SIG-M5 treated with dmso at 0.1 percent for 504 hours (cell line): ENCODE measurements at regions not wholly inside any gene's neighbourhood (a gene's known extent, or its start where the extent isn't known, plus 50 kb on each side); places are given as distances from the start of the nearest gene placed in this dataset.
"Not testable (repeated sequence)": the region's sequence is repeated elsewhere in the genome, so short reads cannot be mapped to it uniquely, and the experiment has no call there.

Experiments used
- DNase-seq: peaks from one replicate; lab custom pipeline; 2025; ENCODE audit not compliant: unreplicated experiment; lab: John Stamatoyannopoulos, UW

GRCh38 chr1:91604632-91605031 is 104.0 kb downstream of the CDC7 start:
- no peak for DNase-seq

GRCh38 chr1:91605566-91605965 is 104.9 kb downstream of the CDC7 start:
- no peak for DNase-seq

GRCh38 chr1:91606546-91607078 is 106.0 kb downstream of the CDC7 start:
- DNase-seq: no peak

DNA sequence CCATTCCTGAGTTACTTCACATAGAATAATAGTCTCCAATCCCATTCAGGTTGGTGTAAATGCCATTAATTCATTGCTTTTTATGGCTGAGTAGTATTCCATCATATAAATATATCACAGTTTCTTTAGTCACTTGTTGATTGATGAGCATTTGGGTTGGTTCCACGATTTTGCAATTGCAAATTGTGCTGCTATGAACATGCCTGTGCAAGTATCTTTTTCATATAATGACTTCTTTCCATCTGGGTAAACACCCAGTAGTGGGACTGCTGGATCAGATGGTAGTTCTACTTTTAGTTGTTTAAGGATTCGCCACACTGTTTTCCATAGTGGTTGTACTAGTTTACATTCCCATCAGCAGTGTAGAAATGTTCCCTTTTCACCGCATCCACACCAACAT is 107.0 kb downstream of the CDC7 start:
- not testable (repeated sequence) for DNase-seq

GRCh38 chr1:91608876-91609275 is 108.2 kb downstream of the CDC7 start:
- DNase-seq: no peak

- DNase-seq: no peak
These were observed 108.9 kb downstream of the CDC7 start for GRCh38 chr1:91609551-91609950.

DNA sequence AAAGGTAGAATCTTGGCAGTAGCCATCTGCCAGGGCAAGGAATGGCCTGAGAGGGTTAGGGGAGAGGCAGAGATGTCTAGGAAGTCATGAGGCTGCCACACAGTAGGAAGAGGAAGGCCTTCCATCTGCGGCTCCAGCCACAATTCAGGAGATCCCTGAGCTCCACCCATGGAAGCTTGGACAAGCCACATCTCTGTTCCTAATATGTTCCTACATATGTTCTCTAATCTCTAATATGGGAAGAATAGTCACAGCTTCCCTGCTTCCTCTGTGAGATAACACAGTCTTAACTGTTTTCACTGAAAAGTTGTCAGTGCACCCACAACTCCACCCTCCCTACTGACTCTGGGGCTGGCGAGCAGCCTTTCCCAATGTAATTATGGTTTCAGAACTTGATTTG is 109.5 kb downstream of the CDC7 start:
- DNase-seq: no peak

DNA sequence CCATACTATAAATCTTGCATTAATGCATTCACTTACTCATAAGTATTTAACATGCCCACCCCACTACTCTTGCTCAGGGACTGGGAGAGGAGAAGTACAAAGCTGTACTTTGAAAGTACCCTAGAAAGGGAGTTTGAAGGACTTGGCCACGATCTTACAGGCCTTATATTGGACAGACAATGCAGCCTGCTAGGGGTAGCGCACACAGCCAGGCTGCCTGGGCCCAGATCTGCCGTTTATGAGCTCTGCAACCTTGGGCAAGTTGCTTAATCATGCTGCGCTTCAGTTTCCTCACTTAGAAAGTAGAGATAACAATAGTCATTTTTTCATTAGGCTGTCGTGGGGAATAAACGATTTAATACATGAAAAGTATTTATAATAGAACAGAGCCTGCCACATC is 110.1 kb downstream of the CDC7 start:
- no peak for DNase-seq

DNA sequence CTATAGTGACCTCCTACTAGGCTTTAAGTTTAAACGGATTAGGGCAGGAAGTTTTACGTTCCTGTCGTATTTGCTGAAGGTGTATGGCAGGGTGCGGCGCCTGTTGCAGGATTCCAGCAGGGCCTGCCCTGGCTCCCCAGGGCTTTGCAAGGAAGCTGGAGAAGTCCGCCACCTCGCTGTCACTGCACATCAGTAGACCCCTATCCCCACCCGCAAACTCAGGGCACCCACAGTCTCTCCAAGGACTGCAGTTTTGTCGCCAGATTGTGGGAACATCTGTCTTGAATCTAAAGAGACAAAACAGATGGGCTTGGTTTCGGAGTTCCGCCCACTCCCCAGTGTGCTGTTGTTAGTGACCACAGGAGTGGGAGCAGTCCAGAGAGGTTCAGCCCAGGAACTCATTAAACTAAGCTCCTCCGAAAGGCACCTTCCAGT is 110.8 kb downstream of the CDC7 start:
- no peak for DNase-seq

- DNase-seq: no peak
These were observed 112.9 kb downstream of the CDC7 start for GRCh38 chr1:91613595-91613994.

- DNase-seq: no peak
These were observed 116.1 kb downstream of the CDC7 start for GRCh38 chr1:91616712-91617111.

DNA sequence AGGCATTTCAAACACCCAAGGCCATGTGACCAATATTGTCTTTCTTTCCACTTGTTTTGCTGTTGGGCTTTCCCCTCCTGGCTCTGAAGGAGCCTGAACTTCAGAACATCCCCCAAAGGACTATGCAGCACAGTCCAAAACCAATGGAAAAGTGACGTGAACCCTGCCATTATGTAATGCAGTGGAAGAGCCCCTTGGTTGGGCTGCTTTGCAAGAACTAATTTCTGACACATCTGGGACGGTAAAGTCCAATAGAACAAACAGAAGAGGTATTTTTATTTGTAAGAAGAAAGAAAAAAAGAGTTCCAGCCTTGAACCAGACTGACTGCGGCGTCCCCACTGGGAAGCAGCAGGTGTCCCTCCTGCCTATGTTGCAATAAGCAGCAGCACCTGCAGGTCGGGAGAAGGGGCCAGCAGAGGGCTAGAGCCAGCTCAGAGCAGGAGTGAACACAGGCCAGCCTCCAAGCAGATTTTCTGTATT is 116.7 kb downstream of the CDC7 start:
- DNase-seq: no peak

GRCh38 chr1:91619881-91620280 is 119.2 kb downstream of the CDC7 start:
- no peak for DNase-seq

DNA sequence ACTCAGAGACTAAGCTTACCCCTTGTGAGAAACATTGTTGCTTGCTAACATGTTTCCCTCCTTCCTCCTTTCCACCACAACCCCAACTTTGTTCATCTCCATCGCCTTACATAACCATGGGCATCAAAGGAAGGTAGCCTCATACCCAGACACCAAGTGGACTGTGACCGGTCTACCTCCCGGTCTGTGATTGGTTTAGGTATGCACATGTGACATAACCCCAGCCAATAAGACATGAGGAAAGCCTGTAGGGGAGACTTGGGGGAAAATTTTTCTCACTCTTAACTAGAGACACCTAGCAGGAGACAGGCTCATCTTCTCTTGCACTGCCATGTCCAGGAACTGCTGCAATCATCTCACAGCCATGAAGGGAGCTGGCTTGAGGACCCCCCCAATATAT is 120.7 kb downstream of the CDC7 start:
- DNase-seq: no peak

- DNase-seq: no peak
These were observed 121.3 kb downstream of the CDC7 start for GRCh38 chr1:91621907-91622306.

- no peak for DNase-seq
These were observed 122.0 kb downstream of the CDC7 start for GRCh38 chr1:91622616-91623015.

- DNase-seq: no peak
These were observed 122.4 kb downstream of the CDC7 start for GRCh38 chr1:91623020-91623419.

GRCh38 chr1:91624331-91624730 is 123.7 kb downstream of the CDC7 start:
- no peak for DNase-seq
